ENCODE measurements at regions not wholly inside any gene's neighbourhood (a gene's known extent, or its start where the extent isn't known, plus 50 kb on each side); places are given as distances from the start of the nearest gene placed in this dataset.

GRCh38 chr10:123287594-123288247, 133.5 kb downstream of the BUB3 start:
- intact Hi-C loops (cut with DNase I, micrococcal nuclease): no loop called here
- Histone ChIP-seq H3K36me3 (ENCODE audit: low read depth) (no peaks in the 10 kb centered on the region), H3K4me1 (ENCODE audit: low read depth) (no peaks in the 10 kb centered on the region), H3K4me3 (no peak overlapping the region), H3K9me3 (no peaks in the 10 kb centered on the region)
- ATAC-seq: no peak
- no peak for TF ChIP-seq CTCF (IDR thresholded peaks at IDR 0.05)
- DNase-seq: no peak

DNA sequence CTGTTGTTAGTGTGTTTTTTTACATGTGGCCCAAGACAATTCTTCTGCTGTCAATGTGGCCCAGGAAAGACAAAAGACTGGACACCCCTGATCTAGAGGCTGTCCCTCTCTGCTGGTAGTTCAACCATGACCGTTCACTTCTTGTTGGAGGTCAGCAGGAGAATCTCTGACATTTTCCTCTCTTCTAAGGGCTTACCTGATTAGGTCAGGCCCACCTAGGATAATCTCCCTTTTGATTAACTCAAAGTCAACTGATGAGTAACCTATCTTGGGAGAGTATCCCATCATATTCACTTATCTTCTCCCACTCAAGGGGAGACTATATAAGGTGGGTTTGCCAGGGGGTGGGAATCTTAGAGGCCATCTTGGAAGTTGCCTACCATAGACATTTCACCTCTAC, 135.2 kb downstream of the BUB3 start:
- no peak for TF ChIP-seq CTCF (IDR thresholded peaks at IDR 0.05)
- intact Hi-C loops (cut with DNase I, micrococcal nuclease): no loop called here
- no peak for ATAC-seq

GRCh38 chr10:123294109-123294508, 139.9 kb downstream of the BUB3 start:
- intact Hi-C loops (cut with DNase I, micrococcal nuclease): no loop called here
- no peak for DNase-seq

More for the DNA sequence above, 135.2 kb downstream of the BUB3 start:
- Histone ChIP-seq H3K36me3 (ENCODE audit: low read depth) (no peaks in the 10 kb centered on the region), H3K4me3 (no peak overlapping the region), H3K9me3 (no peaks in the 10 kb centered on the region), H3K4me1 (ENCODE audit: low read depth) (no peaks in the 10 kb centered on the region)
- no peak for DNase-seq

DNA sequence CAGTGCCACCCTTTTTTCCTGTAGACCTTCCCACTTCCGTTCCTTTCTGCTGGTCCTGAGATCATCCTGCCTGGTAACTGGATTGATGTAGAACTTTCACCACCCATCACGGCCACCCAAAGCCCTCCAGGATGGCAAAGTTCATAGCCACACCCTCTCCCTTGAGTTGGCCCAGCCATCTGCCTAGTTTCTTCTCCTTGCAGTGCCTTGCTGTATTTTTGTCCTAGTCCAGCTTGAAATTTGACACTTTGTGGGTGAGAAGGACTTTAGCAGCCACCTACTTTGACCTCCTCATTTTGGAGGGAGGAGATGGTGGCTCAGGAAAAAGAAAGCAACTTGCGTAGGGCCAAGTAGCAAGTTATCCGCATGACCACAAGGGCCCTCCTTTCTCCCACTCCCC, 140.7 kb downstream of the BUB3 start:
- intact Hi-C loops (cut with DNase I, micrococcal nuclease): no loop called here
- no peak for ATAC-seq
- TF ChIP-seq CTCF (IDR thresholded peaks at IDR 0.05): no peak
- Histone ChIP-seq H3K9me3 (no peaks in the 10 kb centered on the region), H3K4me1 (ENCODE audit: low read depth) (no peaks in the 10 kb centered on the region), H3K4me3 (no peak overlapping the region), H3K36me3 (ENCODE audit: low read depth) (no peaks in the 10 kb centered on the region)
- no peak for DNase-seq

More at GRCh38 chr10:123294109-123294508, 139.9 kb downstream of the BUB3 start:
- Histone ChIP-seq H3K9me3 (no peaks in the 10 kb centered on the region), H3K4me1 (ENCODE audit: low read depth) (no peaks in the 10 kb centered on the region), H3K4me3 (no peak overlapping the region), H3K36me3 (ENCODE audit: low read depth) (no peaks in the 10 kb centered on the region)
- no peak for ATAC-seq
- TF ChIP-seq CTCF (IDR thresholded peaks at IDR 0.05): no peak

GRCh38 chr10:123295644-123296043, 141.4 kb downstream of the BUB3 start:
- intact Hi-C loops (cut with DNase I, micrococcal nuclease): no loop called here
- no peaks in the 10 kb centered on the region for H3K9me3 ChIP-seq
- DNase-seq (no peak), ATAC-seq (no peak)
- H3K4me3 ChIP-seq: no peak overlapping the region
- H3K36me3 ChIP-seq (ENCODE audit: low read depth): no peaks in the 10 kb centered on the region
- no peaks in the 10 kb centered on the region for H3K4me1 ChIP-seq (ENCODE audit: low read depth)
- no peak for TF ChIP-seq CTCF (IDR thresholded peaks at IDR 0.05)

DNA sequence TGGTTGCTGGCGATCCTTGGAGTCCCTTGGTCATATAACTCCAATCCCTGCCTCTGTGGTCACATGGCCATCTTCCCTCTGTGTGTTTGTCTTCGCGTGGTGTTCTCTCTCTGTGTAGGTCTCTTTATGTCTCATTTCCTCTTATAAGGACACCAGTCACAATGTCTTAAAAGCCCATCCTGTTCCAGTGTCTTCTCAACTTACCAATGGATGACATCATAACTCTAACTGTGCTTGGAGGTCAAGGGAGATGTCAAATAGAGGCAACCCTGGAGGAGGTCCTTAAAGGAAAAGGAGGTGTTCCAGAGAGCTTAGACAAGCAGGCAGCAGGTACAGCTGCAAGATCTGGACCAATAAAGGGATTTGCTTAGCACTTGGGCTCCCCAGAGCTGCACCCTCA, 143.0 kb downstream of the BUB3 start:
- Histone ChIP-seq H3K9me3 (no peaks in the 10 kb centered on the region), H3K4me1 (ENCODE audit: low read depth) (no peaks in the 10 kb centered on the region), H3K4me3 (no peak overlapping the region), H3K36me3 (ENCODE audit: low read depth) (no peaks in the 10 kb centered on the region)
- no peak for TF ChIP-seq CTCF (IDR thresholded peaks at IDR 0.05)
- intact Hi-C loops (cut with DNase I, micrococcal nuclease): no loop called here
- DNase-seq (no peak), ATAC-seq (no peak)
